ENCODE measurements at regions not wholly inside any gene's neighbourhood (a gene's known extent, or its start where the extent isn't known, plus 50 kb on each side); places are given as distances from the start of the nearest gene placed in this dataset.

DNA sequence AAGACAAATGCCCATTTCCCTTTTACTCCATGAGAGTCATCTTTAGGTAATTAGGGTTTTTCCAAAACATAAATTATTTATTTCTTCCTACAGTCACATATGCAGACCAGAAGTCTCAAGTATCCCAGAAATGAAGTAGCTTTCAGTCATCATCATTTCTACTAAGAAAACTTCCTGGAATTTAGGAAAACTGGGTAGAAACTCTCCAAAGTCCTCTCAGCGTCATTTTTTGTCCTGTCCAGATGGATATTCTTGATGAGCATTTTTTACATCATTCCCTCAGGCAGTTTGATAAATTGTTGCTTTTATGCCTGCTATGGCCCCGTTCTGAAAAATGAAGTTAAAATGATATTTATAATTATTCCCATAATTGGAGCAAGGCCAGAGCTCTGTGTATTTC lies 93.9 kb upstream of the DCN start:
- TF ChIP-seq GABPA (IDR thresholded peaks at IDR 0.05 in 1 of 2, conservative IDR thresholded peaks at IDR 0.05 in 1 of 2) (no peak), YY1 (IDR thresholded peaks at IDR 0.05) (no peak), TAF1 (conservative IDR thresholded peaks at IDR 0.05) (no peak), NR2F2 (IDR thresholded peaks at IDR 0.05) (no peak), HNF4G (IDR thresholded peaks at IDR 0.05) (no peak), SP1 (IDR thresholded peaks at IDR 0.05) (no peak), EGR1 (IDR thresholded peaks at IDR 0.05; ENCODE audit: low read depth in 2 of 2) (no peak), HNF4A (conservative IDR thresholded peaks at IDR 0.05) (no peak), JUND (IDR thresholded peaks at IDR 0.05) (no peak), FOXA1 (IDR thresholded peaks at IDR 0.05) (no peak)
- TF ChIP-seq, protein P1, sequence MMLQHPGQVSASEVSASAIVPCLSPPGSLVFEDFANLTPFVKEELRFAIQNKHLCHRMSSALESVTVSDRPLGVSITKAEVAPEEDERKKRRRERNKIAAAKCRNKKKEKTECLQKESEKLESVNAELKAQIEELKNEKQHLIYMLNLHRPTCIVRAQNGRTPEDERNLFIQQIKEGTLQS (IDR thresholded peaks at IDR 0.05): no peak
- TF ChIP-seq, protein P2, sequence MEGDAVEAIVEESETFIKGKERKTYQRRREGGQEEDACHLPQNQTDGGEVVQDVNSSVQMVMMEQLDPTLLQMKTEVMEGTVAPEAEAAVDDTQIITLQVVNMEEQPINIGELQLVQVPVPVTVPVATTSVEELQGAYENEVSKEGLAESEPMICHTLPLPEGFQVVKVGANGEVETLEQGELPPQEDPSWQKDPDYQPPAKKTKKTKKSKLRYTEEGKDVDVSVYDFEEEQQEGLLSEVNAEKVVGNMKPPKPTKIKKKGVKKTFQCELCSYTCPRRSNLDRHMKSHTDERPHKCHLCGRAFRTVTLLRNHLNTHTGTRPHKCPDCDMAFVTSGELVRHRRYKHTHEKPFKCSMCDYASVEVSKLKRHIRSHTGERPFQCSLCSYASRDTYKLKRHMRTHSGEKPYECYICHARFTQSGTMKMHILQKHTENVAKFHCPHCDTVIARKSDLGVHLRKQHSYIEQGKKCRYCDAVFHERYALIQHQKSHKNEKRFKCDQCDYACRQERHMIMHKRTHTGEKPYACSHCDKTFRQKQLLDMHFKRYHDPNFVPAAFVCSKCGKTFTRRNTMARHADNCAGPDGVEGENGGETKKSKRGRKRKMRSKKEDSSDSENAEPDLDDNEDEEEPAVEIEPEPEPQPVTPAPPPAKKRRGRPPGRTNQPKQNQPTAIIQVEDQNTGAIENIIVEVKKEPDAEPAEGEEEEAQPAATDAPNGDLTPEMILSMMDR (IDR thresholded peaks at IDR 0.05; ENCODE audit: low read depth, low read length, missing input control): no peak
- TF ChIP-seq, protein P3, sequence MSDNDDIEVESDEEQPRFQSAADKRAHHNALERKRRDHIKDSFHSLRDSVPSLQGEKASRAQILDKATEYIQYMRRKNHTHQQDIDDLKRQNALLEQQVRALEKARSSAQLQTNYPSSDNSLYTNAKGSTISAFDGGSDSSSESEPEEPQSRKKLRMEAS (IDR thresholded peaks at IDR 0.05): no peak
- 58% methylated on average over 2 of the region's 2 CpGs for WGBS
- Histone ChIP-seq H3K4me3 (ENCODE audit: low read depth in 1 of 3, low read length in 3 of 3) (no peak overlapping the region), H3K9me3 (ENCODE audit: control insufficient read depth in 4 of 4, low read length in 3 of 4) (no peaks in the 10 kb centered on the region), H3K36me3 (ENCODE audit: control insufficient read depth in 4 of 4, insufficient read depth in 3 of 4, low read depth in 1 of 4, low read length in 3 of 4) (no peaks in the 10 kb centered on the region), H3K27ac (ENCODE audit: low read depth in 1 of 2, low read length in 2 of 2) (no peak overlapping the region), H3K4me1 (ENCODE audit: control insufficient read depth in 4 of 4, insufficient read depth in 4 of 4, low read length in 3 of 4) (no peaks in the 10 kb centered on the region), H3K27me3 (ENCODE audit: control insufficient read depth in 4 of 4, insufficient read depth in 4 of 4, low read length in 3 of 4) (peaks cover 0 to 2% (median 0%) of the 10 kb centered on the region in 4 donors), H3K9ac (ENCODE audit: low read depth in 1 of 2, low read length in 2 of 2) (no peak overlapping the region)
- DNase-seq (ENCODE audit: low spot score): no peak

DNA sequence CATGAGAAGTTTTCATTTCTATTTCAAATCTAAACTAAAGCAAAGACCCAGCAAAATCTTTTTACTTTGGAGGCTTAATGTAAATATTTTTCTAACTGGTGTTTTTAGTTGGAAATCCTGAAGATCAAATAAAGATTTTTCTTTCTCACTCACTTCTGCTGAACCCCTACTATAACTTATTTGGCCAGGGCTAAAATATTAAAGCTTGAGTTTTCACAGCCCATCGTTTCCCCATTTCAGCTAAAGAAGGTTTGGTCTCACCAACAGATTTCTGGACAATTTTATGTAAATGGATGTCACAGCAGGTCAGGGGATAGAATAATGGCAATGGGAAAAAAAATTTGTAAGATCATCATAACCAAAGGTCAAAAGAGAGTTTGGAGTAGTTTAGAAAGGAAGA lies 92.7 kb upstream of the DCN start:
- TF ChIP-seq SP1 (IDR thresholded peaks at IDR 0.05) (no peak), RAD21 (IDR thresholded peaks at IDR 0.05) (no peak)
- TF ChIP-seq, protein P1 (IDR thresholded peaks at IDR 0.05): no peak
- TF ChIP-seq, protein P3 (IDR thresholded peaks at IDR 0.05): no peak
- Histone ChIP-seq H3K36me3 (ENCODE audit: control insufficient read depth in 4 of 4, insufficient read depth in 3 of 4, low read depth in 1 of 4, low read length in 3 of 4) (no peaks in the 10 kb centered on the region), H3K9me3 (ENCODE audit: control insufficient read depth in 4 of 4, low read length in 3 of 4) (no peaks in the 10 kb centered on the region), H3K27me3 (ENCODE audit: control insufficient read depth in 4 of 4, insufficient read depth in 4 of 4, low read length in 3 of 4) (peaks cover 0 to 2% (median 0%) of the 10 kb centered on the region in 4 donors), H3K27ac (ENCODE audit: low read depth in 1 of 2, low read length in 2 of 2) (no peak overlapping the region), H3K4me1 (ENCODE audit: control insufficient read depth in 4 of 4, insufficient read depth in 4 of 4, low read length in 3 of 4) (no peaks in the 10 kb centered on the region), H3K4me3 (ENCODE audit: low read depth in 1 of 3, low read length in 3 of 3) (no peak overlapping the region), H3K9ac (ENCODE audit: low read depth in 1 of 2, low read length in 2 of 2) (no peak overlapping the region)
- DNase-seq (ENCODE audit: low spot score): no peak
- 40% methylated on average over 1 of the region's 1 CpG for WGBS

DNA sequence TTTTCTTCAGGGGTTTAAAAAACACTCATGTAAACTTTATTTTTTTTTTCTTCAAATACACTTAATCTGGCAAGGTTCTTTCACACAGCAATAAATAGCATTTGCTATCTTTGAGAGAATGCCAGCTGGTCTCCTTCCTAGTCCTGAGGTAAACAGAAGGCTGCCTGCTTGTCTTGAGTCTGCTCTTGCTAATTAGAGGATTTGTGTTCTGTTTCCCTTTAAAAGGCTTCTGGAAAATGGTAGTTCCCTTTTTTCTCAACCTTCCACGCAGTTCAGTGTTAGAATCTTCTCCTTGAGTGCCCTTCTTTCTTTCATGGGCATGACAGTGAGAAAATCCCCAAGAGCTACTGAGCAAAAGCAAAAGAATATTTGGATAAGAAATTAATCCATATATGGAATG lies 92.3 kb upstream of the DCN start:
- Histone ChIP-seq H3K27me3 (ENCODE audit: control insufficient read depth in 4 of 4, insufficient read depth in 4 of 4, low read length in 3 of 4) (peaks cover 0 to 2% (median 0%) of the 10 kb centered on the region in 4 donors), H3K9me3 (ENCODE audit: control insufficient read depth in 4 of 4, low read length in 3 of 4) (no peaks in the 10 kb centered on the region), H3K4me3 (ENCODE audit: low read depth in 1 of 3, low read length in 3 of 3) (no peak overlapping the region), H3K4me1 (ENCODE audit: control insufficient read depth in 4 of 4, insufficient read depth in 4 of 4, low read length in 3 of 4) (no peaks in the 10 kb centered on the region), H3K27ac (ENCODE audit: low read depth in 1 of 2, low read length in 2 of 2) (no peak overlapping the region), H3K9ac (ENCODE audit: low read depth in 1 of 2, low read length in 2 of 2) (no peak overlapping the region), H3K36me3 (ENCODE audit: control insufficient read depth in 4 of 4, insufficient read depth in 3 of 4, low read depth in 1 of 4, low read length in 3 of 4) (no peaks in the 10 kb centered on the region)
- peak; percentile 30 for TF ChIP-seq NR2F2 (IDR thresholded peaks at IDR 0.05)
- TF ChIP-seq, protein P4, sequence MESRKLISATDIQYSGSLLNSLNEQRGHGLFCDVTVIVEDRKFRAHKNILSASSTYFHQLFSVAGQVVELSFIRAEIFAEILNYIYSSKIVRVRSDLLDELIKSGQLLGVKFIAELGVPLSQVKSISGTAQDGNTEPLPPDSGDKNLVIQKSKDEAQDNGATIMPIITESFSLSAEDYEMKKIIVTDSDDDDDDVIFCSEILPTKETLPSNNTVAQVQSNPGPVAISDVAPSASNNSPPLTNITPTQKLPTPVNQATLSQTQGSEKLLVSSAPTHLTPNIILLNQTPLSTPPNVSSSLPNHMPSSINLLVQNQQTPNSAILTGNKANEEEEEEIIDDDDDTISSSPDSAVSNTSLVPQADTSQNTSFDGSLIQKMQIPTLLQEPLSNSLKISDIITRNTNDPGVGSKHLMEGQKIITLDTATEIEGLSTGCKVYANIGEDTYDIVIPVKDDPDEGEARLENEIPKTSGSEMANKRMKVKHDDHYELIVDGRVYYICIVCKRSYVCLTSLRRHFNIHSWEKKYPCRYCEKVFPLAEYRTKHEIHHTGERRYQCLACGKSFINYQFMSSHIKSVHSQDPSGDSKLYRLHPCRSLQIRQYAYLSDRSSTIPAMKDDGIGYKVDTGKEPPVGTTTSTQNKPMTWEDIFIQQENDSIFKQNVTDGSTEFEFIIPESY (IDR thresholded peaks at IDR 0.05): no peak
- TF ChIP-seq RAD21 (IDR thresholded peaks at IDR 0.05): peak; percentile 9 to 29
- TF ChIP-seq FOXA1 (IDR thresholded peaks at IDR 0.05): no peak
- peak in 1 of 2 donors; percentile 19 for TF ChIP-seq RXRA (IDR thresholded peaks at IDR 0.05)
- WGBS: 1% methylated on average over 1 of the region's 1 CpG
- no peak for DNase-seq (ENCODE audit: low spot score)

Data from liver (tissue), 8 donors.